Neural progenitor cell (in vitro differentiated cells): ENCODE measurements at regions not wholly inside any gene's neighbourhood (a gene's known extent, or its start where the extent isn't known, plus 50 kb on each side); places are given as distances from the start of the nearest gene placed in this dataset.

Source experiments
- DNase-seq: peaks from one replicate; pipeline ENCODE4 v3.0.0-alpha.2; 2016; ENCODE audit warnings: low spot score
- H2AFZ ChIP-seq: fragments of 200-600 bp; sonication (generic); replicated peaks from 2 replicates; pipeline ENCODE4 v1.6.1; 2016; ENCODE audit warnings: antibody characterized with exemption
- H3F3A ChIP-seq: fragments of 200-600 bp; sonication (generic); 2 replicates; pipeline ENCODE4 v1.6.1; 2016; ENCODE audit warnings: antibody characterized with exemption, low read depth
- H3K27ac ChIP-seq: fragments of 200-600 bp; sonication (generic); 2 replicates; pipeline ENCODE4 v1.5.1; 2016; ENCODE audit warnings: mild to moderate bottlenecking
- H3K27me3 ChIP-seq: fragments of 200-600 bp; sonication (generic); 2 replicates; pipeline ENCODE4 v1.6.1; 2016; ENCODE audit warnings: mild to moderate bottlenecking, moderate library complexity
- H3K36me3 ChIP-seq: fragments of 200-600 bp; sonication (generic); 2 replicates; pipeline ENCODE4 v1.5.1; 2016
- H3K4me1 ChIP-seq: fragments of 200-600 bp; sonication (generic); 2 replicates; pipeline ENCODE4 v1.6.1; 2016; ENCODE audit warnings: mixed run types
- H3K4me2 ChIP-seq: fragments of 200-600 bp; sonication (generic); 2 replicates; pipeline ENCODE4 v1.6.1; 2016
- H3K4me3 ChIP-seq: fragments of 200-600 bp; sonication (generic); 2 replicates; pipeline ENCODE4 v1.5.1; 2016
- H3K79me2 ChIP-seq: fragments of 200-600 bp; sonication (generic); 2 replicates; pipeline ENCODE4 v1.6.1; 2016; ENCODE audit warnings: low read depth
- H3K9ac ChIP-seq: fragments of 200-600 bp; sonication (generic); 2 replicates; pipeline ENCODE4 v1.6.1; 2016
- H3K9me3 ChIP-seq: fragments of 200-600 bp; sonication (generic); 2 replicates; pipeline ENCODE4 v1.5.1; 2016; ENCODE audit warnings: low read depth
- H4K20me1 ChIP-seq: fragments of 200-600 bp; sonication (generic); 2 replicates; pipeline ENCODE4 v1.6.1; 2016; ENCODE audit warnings: low read depth
- H3K27ac Mint-ChIP-seq: 3 replicates; pipeline ENCODE4 v1.8.0; 2021; ENCODE audit warnings: mixed read lengths
- H3K27me3 Mint-ChIP-seq: 2 replicates; pipeline ENCODE4 v1.8.0; 2022; ENCODE audit warnings: low read depth, mild to moderate bottlenecking, inconsistent platforms, moderate library complexity, mixed read lengths; ENCODE audit not compliant: insufficient read depth
- H3K36me3 Mint-ChIP-seq: 3 replicates; pipeline ENCODE4 v1.8.0; 2021; ENCODE audit warnings: mixed read lengths
- H3K4me1 Mint-ChIP-seq: 3 replicates; pipeline ENCODE4 v1.8.0; 2021; ENCODE audit warnings: mixed read lengths
- H3K4me3 Mint-ChIP-seq: 3 replicates; pipeline ENCODE4 v1.8.0; 2021; ENCODE audit warnings: mild to moderate bottlenecking, moderate library complexity, mixed read lengths
- H3K9me3 Mint-ChIP-seq: 3 replicates; pipeline ENCODE4 v1.8.0; 2020; ENCODE audit warnings: mixed read lengths
- EZH2 ChIP-seq: fragments of 200-600 bp; sonication (generic); IDR thresholded peaks from 2 replicates; pipeline ENCODE4 v1.6.1; 2017; ENCODE audit warnings: antibody characterized with exemption, mild to moderate bottlenecking, moderate library complexity
- EZH2phosphoT487 ChIP-seq: fragments of 200-600 bp; sonication (generic); IDR thresholded peaks from 2 replicates; pipeline ENCODE4 v1.6.1; 2017; ENCODE audit warnings: antibody characterized with exemption
- TF ChIP-seq, protein P1 (sequence below): fragments of 200-600 bp; sonication (generic); IDR thresholded peaks from 2 replicates; pipeline ENCODE4 v1.5.1; 2017; ENCODE audit warnings: antibody characterized with exemption, mild to moderate bottlenecking

DNA sequence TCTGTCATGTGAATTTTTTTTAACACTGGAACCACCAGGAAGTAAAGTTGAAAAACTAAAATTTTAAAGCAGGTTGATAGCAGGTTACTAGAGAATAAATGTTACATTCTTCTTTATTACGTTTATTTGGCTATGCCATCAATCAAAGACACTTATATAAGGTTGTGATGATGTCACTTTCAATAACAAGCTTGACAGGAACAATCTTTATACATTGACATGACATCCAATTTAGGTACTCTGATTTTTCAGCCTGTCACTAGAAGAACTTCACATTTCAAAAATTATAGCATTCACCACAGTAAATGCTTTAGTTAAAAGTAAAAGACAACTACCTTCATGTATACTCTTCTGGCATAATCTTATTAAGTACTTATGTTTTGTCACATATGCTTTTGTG lies 696.8 kb upstream of the NCAM2 start:
- Mint-ChIP-seq H3K4me3 (no peak overlapping the region), H3K4me1 (no peaks in the 10 kb centered on the region), H3K27ac (no peak overlapping the region), H3K27me3 (no peaks in the 10 kb centered on the region), H3K36me3 (no peaks in the 10 kb centered on the region), H3K9me3 (no peaks in the 10 kb centered on the region)
- Histone ChIP-seq H3K27me3 (no peaks in the 10 kb centered on the region), H3K4me2 (no peak overlapping the region), H3K79me2 (no peaks in the 10 kb centered on the region), H2AFZ (no peak overlapping the region), H3K36me3 (no peaks in the 10 kb centered on the region), H3K9me3 (no peaks in the 10 kb centered on the region), H3F3A (no peaks in the 10 kb centered on the region), H4K20me1 (no peaks in the 10 kb centered on the region), H3K4me3 (no peak overlapping the region), H3K9ac (no peak overlapping the region), H3K4me1 (no peaks in the 10 kb centered on the region), H3K27ac (no peak overlapping the region)
- TF ChIP-seq EZH2phosphoT487 (no peak), EZH2 (no peak)
- TF ChIP-seq, protein P1, sequence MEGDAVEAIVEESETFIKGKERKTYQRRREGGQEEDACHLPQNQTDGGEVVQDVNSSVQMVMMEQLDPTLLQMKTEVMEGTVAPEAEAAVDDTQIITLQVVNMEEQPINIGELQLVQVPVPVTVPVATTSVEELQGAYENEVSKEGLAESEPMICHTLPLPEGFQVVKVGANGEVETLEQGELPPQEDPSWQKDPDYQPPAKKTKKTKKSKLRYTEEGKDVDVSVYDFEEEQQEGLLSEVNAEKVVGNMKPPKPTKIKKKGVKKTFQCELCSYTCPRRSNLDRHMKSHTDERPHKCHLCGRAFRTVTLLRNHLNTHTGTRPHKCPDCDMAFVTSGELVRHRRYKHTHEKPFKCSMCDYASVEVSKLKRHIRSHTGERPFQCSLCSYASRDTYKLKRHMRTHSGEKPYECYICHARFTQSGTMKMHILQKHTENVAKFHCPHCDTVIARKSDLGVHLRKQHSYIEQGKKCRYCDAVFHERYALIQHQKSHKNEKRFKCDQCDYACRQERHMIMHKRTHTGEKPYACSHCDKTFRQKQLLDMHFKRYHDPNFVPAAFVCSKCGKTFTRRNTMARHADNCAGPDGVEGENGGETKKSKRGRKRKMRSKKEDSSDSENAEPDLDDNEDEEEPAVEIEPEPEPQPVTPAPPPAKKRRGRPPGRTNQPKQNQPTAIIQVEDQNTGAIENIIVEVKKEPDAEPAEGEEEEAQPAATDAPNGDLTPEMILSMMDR, result no peak
- no peak for DNase-seq

DNA sequence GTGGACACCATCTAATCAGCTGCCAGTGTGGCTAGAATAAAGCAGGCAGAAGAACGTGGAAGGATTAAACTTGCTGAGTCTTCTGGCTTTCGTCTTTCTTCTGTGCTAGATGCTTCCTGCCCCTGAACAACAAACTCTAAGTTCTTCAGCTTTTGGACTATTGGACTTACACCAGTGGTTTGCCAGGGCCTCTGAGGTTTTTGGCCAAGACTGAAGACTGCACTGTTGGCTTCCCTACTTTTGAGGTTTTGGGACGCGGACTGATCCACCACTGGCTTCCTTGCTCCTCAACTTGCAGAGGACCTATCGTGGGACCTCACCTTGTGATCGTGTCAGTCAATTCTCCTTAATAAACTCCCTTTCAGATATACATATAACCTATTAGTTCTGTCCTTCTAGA lies 696.1 kb upstream of the NCAM2 start:
- Mint-ChIP-seq H3K27me3 (no peaks in the 10 kb centered on the region), H3K4me1 (no peaks in the 10 kb centered on the region), H3K4me3 (no peak overlapping the region), H3K36me3 (no peaks in the 10 kb centered on the region), H3K27ac (no peak overlapping the region), H3K9me3 (no peaks in the 10 kb centered on the region)
- no peaks in the 10 kb centered on the region for H3K36me3 ChIP-seq
- no peak overlapping the region for H3K9ac ChIP-seq
- no peak overlapping the region for H3K4me3 ChIP-seq
- H3K4me1 ChIP-seq, result no peaks in the 10 kb centered on the region
- H3K4me2 ChIP-seq, result no peak overlapping the region
- H3K79me2 ChIP-seq, result no peaks in the 10 kb centered on the region
- TF ChIP-seq, protein P1, result no peak
- TF ChIP-seq EZH2phosphoT487 (no peak), EZH2 (no peak)
- H3K9me3 ChIP-seq, result no peaks in the 10 kb centered on the region
- no peak overlapping the region for H2AFZ ChIP-seq
- H3F3A ChIP-seq, result no peaks in the 10 kb centered on the region
- no peak overlapping the region for H3K27ac ChIP-seq
- H3K27me3 ChIP-seq, result no peaks in the 10 kb centered on the region
- no peak for DNase-seq
- no peaks in the 10 kb centered on the region for H4K20me1 ChIP-seq

DNA sequence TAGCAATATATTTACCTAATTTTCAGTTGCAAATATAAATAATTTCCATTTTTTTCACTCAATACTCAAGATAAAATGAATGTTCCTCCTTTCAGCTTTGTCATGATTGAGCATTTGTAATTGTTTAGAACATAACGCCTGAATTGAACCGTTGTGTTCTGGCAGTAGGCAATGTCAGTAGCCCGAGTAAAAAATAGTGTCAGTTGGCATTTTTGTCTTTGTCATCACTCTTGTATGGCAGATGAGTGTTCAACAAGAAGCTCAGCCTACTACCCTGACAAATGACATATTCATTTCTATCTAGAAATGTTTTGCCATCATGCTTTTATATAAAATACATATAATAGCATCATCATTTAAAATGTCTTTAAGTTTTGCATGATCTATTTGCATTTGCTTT lies 691.4 kb upstream of the NCAM2 start:
- H3K36me3 Mint-ChIP-seq, result no peaks in the 10 kb centered on the region
- H3K4me1 Mint-ChIP-seq, result no peaks in the 10 kb centered on the region
- no peak for TF ChIP-seq EZH2phosphoT487
- no peaks in the 10 kb centered on the region for H3K27me3 Mint-ChIP-seq
- Histone ChIP-seq H3K4me3 (no peak overlapping the region), H2AFZ (no peak overlapping the region), H4K20me1 (no peaks in the 10 kb centered on the region), H3K9ac (no peak overlapping the region), H3K4me1 (no peaks in the 10 kb centered on the region), H3F3A (no peaks in the 10 kb centered on the region), H3K9me3 (no peaks in the 10 kb centered on the region), H3K27ac (no peak overlapping the region), H3K27me3 (no peaks in the 10 kb centered on the region), H3K4me2 (no peak overlapping the region), H3K36me3 (no peaks in the 10 kb centered on the region), H3K79me2 (no peaks in the 10 kb centered on the region)
- no peaks in the 10 kb centered on the region for H3K9me3 Mint-ChIP-seq
- DNase-seq, result no peak
- no peak overlapping the region for H3K4me3 Mint-ChIP-seq
- H3K27ac Mint-ChIP-seq, result no peak overlapping the region

DNA sequence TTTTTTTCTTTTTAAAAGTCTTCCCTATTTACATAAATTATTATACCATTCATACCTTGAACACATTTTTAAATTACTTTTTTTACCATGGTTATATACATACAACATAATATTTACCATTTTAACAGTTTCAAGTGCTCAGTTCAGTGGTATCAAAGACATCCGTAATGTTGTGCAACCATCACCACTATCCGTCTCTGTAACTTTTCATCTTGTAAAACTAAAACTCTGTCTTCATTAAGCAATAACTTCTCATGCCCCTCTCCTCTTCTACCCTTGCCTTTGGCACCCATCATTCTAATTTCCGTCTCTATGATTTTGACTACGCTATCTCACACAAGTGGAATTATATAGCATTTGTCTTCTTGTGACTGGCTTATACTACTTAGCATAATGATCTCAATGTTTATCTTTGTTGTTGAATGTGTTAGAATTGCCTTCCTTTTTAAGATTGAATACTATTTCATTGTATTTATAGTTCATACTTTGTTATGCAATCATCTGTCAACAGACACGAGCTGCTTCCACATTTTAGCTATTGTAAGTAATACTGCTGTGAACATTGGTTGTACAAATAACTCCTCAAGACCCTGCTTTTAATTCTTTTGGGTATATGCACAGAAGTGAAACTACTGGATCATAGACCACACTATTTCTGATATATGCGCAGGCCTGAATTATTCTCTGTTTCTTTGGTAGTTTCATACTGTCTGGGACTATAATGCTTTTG lies 689.5 kb upstream of the NCAM2 start:
- H3K36me3 Mint-ChIP-seq, result no peaks in the 10 kb centered on the region
- no peak overlapping the region for H3K9ac ChIP-seq
- no peak overlapping the region for H3K27ac ChIP-seq
- no peaks in the 10 kb centered on the region for H3F3A ChIP-seq
- no peak overlapping the region for H3K4me2 ChIP-seq
- DNase-seq, result no peak
- no peak overlapping the region for H3K27ac Mint-ChIP-seq
- H3K4me1 Mint-ChIP-seq, result no peaks in the 10 kb centered on the region
- no peaks in the 10 kb centered on the region for H3K36me3 ChIP-seq
- no peaks in the 10 kb centered on the region for H3K79me2 ChIP-seq
- no peaks in the 10 kb centered on the region for H3K27me3 Mint-ChIP-seq
- no peak overlapping the region for H3K4me3 ChIP-seq
- H2AFZ ChIP-seq, result no peak overlapping the region
- no peaks in the 10 kb centered on the region for H3K9me3 Mint-ChIP-seq
- no peak overlapping the region for H3K4me3 Mint-ChIP-seq
- H3K27me3 ChIP-seq, result no peaks in the 10 kb centered on the region
- H3K4me1 ChIP-seq, result no peaks in the 10 kb centered on the region
- no peaks in the 10 kb centered on the region for H4K20me1 ChIP-seq
- TF ChIP-seq, protein P1, result no peak
- no peak for TF ChIP-seq EZH2
- no peak for TF ChIP-seq EZH2phosphoT487
- no peaks in the 10 kb centered on the region for H3K9me3 ChIP-seq
